ENCODE measurements at regions not wholly inside any gene's neighbourhood (a gene's known extent, or its start where the extent isn't known, plus 50 kb on each side); places are given as distances from the start of the nearest gene placed in this dataset.
"Not testable (repeated sequence)": the region's sequence is repeated elsewhere in the genome, so short reads cannot be mapped to it uniquely, and the experiment has no call there.

GRCh38 chr6:130557481-130558112 lies 191.8 kb downstream of the TMEM200A start:
- DNase-seq (ENCODE audit: low read depth, low spot score) = no peak

- no peak for DNase-seq (ENCODE audit: low read depth, low spot score)
Measured at GRCh38 chr6:130558131-130558530, 192.3 kb downstream of the TMEM200A start.

GRCh38 chr6:130559166-130559565 lies 193.3 kb downstream of the TMEM200A start:
- no peak for DNase-seq (ENCODE audit: low read depth, low spot score)

DNA sequence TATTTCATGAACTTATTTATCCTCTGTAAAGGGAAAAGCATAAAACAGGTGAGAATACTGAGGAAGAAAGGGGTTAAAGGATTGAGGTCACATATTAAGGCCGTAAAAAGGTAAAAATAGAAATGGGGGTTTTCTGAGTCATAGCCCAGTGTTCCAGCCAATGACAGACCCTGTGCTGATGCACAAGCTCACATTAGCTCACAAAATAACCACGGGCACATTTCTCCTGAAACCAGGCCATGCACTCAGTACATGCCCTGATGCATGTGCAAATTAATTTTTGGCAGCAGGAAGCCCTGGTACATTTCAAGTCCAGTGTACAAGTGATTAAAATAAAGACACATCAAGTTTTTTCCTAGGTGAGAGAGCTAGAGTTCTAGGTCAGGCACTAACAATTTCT lies 194.4 kb downstream of the TMEM200A start:
- DNase-seq (ENCODE audit: low read depth, low spot score) = no peak

- DNase-seq (ENCODE audit: low read depth, low spot score) = not testable (repeated sequence)
Measured at GRCh38 chr6:130561159-130561558, 195.3 kb downstream of the TMEM200A start.

- no peak for DNase-seq (ENCODE audit: low read depth, low spot score)
Measured at GRCh38 chr6:130565696-130566095, 199.9 kb downstream of the TMEM200A start.

DNA sequence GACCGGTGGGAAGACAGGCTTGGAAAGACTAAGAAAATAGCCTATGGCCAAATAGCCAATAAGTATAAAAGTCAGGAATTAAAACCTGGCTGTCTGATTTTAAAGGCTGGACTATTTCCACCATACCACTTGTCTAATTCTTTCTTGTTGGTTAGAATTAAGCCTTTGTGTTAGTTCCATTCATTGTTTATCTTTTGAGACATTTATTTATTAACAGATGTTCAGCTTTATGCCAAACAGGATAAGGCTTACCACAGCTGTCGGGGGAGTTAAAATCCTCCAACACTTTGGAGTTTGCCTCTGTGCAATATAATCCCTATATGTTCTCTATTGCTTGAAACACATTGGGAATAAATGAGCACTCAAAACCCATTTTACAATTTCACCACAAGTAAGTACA lies 208.3 kb downstream of the TMEM200A start:
- DNase-seq (ENCODE audit: low read depth, low spot score) = no peak

DNA sequence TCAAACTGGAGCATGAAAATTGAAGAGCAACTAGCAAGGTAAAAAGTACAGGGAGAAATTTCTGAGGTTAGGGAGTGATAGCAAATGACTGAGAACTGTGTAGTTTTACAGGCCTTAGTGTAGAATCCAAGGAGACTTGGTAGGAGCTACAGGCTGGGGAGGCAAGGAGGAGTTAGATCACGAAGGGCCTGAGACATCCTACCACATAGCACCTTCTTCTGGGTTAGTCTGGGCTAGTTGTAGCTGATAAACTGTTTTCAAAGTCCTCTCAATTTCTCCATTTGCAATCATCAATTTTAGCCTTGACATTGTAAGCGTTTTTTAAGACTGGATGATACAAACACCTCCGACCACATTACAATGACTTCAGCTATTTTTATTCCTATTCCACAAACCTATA lies 209.7 kb downstream of the TMEM200A start:
- DNase-seq (ENCODE audit: low read depth, low spot score) = no peak

- no peak for DNase-seq (ENCODE audit: low read depth, low spot score)
Measured at GRCh38 chr6:130575971-130576370, 210.2 kb downstream of the TMEM200A start.

DNA sequence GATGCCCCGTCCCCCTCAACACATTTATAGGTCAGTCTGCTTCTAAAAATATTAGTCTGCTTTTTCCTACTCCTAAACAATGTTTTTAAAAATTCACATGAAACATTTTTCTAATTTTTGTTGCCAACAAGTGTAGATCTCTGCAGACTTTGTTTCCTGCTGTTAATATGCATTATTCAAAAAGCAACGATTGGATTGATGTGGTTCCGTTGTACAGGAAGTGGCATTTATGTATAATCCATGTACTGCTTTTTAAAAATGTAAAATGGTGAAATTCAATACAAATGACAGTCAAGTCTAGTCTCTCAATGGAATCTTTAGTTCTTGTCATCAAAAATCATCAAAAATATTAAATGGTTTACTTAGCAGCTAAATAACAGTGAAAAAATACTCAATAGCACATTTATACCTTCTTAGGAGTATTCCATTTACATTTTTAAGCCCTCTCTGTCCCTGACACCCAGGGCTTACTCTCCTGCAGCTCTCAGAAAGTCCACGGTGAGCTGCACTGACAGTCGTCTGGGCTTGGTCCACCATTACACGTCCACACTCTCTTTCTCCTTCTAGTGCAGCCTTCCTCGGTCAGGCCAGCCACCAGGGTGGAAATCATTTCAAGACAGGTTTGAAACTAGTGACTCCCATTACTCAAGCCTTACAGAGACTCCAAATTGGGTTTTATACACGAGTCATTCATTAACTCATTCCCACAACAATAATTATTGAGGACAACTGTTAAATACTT lies 211.5 kb downstream of the TMEM200A start:
- no peak for DNase-seq (ENCODE audit: low read depth, low spot score)

DNA sequence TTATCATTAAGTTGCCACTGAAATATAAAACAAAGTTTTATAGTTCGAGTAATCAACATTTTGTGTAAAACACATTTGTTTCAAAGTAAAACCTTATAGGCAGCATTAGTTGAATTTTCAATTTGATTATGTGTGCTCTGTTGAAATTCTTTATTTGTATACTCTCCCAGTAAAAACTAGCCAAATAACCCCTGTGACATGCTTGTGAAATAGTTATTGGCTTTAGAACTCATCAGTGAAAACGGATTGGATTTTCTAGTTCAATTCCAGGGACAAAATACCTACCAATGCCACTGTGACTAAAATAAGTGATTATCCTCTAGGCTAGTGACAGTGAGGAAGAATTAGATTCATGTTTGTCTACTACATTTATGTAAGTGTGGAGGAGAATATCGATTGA lies 212.9 kb downstream of the TMEM200A start:
- DNase-seq (ENCODE audit: low read depth, low spot score) = no peak

DNA sequence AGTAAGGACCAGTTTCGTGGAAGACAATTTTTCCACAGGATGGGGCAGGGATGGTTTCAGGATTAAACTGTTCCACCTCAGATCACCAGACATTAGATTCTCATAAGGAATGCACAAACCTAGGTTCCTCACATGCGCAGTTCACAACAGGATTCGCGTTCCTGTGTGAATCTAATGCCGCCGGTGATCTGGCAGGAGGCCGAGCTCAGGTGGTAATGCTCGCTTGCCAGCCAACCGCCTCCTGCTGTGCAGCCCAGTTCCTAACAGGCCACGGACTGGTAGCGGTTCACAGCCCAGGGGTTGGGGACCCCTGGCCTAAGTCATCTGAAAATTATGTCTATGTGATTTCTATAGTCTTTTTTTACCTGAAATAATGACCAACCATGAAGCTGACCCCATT lies 217.5 kb downstream of the TMEM200A start:
- DNase-seq (ENCODE audit: low read depth, low spot score) = no peak

GRCh38 chr6:130585587-130585986 lies 219.8 kb downstream of the TMEM200A start:
- no peak for DNase-seq (ENCODE audit: low read depth, low spot score)

- no peak for DNase-seq (ENCODE audit: low read depth, low spot score)
Measured at GRCh38 chr6:130587778-130588520, 222.1 kb downstream of the TMEM200A start.

DNA sequence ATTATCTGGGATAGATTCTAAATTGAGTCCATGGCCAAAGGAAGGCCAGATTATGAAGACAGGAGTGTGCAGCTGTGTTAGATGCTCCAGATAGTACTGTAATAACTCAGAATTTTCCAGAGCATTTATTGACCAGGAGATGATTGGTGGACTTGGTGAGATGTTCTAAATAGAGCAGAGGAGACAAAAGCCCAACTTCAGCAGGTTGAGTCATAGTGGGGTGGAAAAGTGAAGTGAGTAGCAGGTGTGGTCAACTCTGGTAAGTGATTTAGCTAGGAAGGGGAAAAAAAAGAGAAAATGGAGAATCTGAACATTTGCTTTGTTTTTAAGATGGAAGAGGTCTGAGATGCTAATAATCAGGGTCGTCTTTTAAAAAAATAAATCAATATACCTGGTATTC lies 227.4 kb downstream of the TMEM200A start:
- no peak for DNase-seq (ENCODE audit: low read depth, low spot score)

GRCh38 chr6:130593948-130594347 lies 228.1 kb downstream of the TMEM200A start:
- no peak for DNase-seq (ENCODE audit: low read depth, low spot score)

DNA sequence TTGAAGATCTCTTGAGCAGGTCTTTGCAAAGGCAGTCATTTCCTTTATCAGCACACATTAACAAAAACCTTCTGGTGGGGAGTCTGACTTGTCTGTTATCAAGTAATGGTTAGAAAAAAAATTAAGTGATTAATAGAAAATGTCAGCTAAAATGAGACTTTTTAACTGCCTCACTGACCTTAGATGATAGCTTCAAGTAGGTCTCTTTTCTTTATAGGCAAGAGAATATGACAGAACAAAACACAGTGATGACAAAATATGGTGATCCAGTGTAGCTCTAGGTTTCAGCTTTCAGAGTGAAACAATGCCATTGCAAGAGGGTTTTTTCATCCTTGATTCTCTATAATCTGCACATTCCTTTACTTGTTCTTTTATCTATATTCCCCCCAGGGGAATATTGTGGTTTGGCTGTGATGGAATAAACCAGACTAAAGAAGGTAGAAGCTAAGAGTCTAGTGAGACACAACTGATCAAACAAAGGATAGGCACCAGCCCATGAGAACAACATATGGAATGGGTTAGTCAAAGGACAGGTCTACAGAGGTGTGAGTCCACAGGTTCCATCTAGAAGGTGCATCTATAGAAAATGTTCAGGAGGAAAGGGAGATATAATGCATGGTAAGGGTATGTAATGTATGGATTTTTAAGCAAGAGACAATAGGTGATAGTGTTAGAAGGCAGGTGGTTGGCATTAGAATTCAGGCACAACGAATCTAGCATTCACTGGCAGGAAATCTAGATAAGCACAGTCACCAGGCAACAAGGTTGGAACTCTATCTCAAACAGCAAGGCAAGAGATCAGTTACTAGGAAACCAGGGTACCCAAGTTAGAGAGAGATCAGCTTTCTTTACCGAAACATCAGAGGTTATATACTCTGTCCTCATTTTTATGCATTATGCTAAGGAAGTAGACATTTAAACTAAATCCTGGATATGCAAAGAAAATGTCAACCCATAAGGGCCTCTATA lies 228.9 kb upstream of the SMLR1 start:
- no peak for DNase-seq (ENCODE audit: low read depth, low spot score)

DNA sequence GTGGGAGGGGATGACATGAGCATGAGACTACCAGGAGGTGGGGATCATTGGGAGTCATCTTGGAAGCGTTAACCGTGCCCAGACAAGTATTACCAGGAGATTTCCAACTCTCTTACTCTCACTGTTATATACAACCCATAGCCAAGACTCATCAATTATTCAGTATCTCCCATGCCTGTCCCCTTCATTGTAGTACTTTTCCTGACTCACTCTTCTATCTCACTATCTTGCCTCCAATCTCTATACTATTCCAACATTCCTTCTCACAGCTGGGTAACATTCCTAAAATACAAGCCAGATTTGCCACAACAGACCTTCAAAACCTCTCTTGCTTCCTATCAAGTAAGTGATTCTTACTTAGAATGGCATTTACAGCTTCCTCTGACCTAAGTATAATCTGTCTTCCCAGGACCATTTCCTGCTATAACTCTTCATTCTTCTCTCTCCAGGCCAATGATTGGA lies 226.3 kb upstream of the SMLR1 start:
- no peak for DNase-seq (ENCODE audit: low read depth, low spot score)

DNA sequence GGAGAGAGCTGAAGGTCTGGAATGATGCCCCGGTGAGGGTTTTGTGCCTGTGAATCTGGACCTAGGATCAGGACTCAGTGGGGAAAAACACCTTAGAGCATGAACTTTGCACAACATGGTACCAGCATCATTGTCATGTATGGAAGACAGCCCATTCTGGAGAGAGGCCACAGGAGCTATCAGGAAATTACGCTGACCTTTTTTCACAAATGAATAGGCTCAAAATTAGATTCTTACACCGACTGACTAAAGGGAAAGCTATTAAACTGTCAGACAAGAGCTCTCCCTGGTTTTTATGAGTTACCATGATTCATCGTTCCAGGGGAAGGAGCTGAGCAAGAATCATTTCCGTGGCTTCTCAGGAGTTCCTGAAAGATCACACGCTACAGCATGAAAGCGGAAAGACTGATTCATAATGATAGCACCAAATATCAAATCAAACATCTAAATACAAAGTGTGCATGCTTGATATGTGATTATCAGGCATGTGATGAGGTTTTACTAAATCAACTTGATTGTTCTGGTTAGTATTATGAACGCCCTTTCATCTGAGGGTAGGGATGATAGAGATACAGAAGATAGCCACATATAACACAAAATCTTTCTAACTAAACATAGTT lies 224.9 kb upstream of the SMLR1 start:
- no peak for DNase-seq (ENCODE audit: low read depth, low spot score)

GRCh38 chr6:130603391-130603790 lies 223.8 kb upstream of the SMLR1 start:
- DNase-seq (ENCODE audit: low read depth, low spot score) = no peak

GRCh38 chr6:130604841-130605399 lies 222.3 kb upstream of the SMLR1 start:
- no peak for DNase-seq (ENCODE audit: low read depth, low spot score)
